Lower leg skin (tissue), 3 donors: ENCODE measurements at regions not wholly inside any gene's neighbourhood (a gene's known extent, or its start where the extent isn't known, plus 50 kb on each side); places are given as distances from the start of the nearest gene placed in this dataset.

Experiments
- POLR2A ChIP-seq, 2 donors: fragments of 450-650 bp; IDR thresholded peaks; one replicate each; pipeline ENCODE4 v1.6.1; 2016 to 2017; ENCODE audit warnings: antibody characterized with exemption in 2 of 2, mild to moderate bottlenecking in 1 of 2, moderate library complexity in 1 of 2
- TF ChIP-seq, protein P1 (sequence below), 3 donors: fragments of 450-650 bp; IDR thresholded peaks; one replicate each; pipeline ENCODE4 v1.5.1; 2016; ENCODE audit warnings: antibody characterized with exemption in 3 of 3, mild to moderate bottlenecking in 3 of 3, moderate library complexity in 2 of 3

DNA sequence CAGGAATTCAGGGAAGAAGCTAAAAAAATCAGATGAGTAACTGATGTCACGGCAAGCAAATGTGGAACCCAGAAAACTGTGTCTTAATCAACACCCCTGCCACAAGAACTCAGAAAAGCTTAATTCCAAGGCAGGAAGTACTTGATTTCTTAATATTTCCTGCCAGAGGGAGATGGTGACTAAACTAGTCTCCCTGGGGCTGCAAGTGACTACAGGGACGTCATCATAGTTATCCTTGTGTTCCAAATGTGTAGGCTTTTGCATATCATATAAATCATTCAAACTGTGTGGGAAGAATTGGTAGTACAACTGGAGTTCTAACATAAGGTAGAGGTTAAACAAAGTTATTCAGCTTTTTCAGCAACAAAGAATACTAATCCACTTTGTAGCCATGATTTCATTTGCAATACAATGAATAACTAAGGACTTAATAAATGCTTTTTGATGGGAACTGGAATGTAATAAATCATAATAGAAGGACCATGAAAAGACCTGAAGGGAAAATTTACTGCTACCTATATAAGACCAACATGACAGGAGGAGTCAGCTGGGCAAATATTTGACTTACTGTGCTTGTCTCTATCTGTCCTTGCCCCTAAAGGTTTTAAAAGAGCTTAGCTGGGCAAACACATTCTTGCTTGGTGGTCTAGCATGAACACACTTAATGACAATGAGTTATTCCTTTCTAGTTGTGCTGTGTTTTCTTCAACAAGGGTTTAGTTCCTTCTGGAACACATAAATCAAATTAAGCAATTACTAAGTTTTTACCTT is 76.0 kb upstream of the NECTIN3 start:
- TF ChIP-seq, protein P1, sequence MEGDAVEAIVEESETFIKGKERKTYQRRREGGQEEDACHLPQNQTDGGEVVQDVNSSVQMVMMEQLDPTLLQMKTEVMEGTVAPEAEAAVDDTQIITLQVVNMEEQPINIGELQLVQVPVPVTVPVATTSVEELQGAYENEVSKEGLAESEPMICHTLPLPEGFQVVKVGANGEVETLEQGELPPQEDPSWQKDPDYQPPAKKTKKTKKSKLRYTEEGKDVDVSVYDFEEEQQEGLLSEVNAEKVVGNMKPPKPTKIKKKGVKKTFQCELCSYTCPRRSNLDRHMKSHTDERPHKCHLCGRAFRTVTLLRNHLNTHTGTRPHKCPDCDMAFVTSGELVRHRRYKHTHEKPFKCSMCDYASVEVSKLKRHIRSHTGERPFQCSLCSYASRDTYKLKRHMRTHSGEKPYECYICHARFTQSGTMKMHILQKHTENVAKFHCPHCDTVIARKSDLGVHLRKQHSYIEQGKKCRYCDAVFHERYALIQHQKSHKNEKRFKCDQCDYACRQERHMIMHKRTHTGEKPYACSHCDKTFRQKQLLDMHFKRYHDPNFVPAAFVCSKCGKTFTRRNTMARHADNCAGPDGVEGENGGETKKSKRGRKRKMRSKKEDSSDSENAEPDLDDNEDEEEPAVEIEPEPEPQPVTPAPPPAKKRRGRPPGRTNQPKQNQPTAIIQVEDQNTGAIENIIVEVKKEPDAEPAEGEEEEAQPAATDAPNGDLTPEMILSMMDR (IDR thresholded peaks at IDR 0.05) = no peak
- no peak for TF ChIP-seq POLR2A (IDR thresholded peaks at IDR 0.05)
